Mononuclear cell (primary cell): ENCODE measurements at regions not wholly inside any gene's neighbourhood (a gene's known extent, or its start where the extent isn't known, plus 50 kb on each side); places are given as distances from the start of the nearest gene placed in this dataset.

Experiments
- H3K27me3 ChIP-seq: 2 replicates; pipeline ENCODE4 v1.6.0; 2011; ENCODE audit warnings: low read length, control low read depth; ENCODE audit not compliant: insufficient read depth
- H3K4me1 ChIP-seq: 2 replicates; pipeline ENCODE4 v1.5.1; 2011; ENCODE audit warnings: mild to moderate bottlenecking, low read length, control low read depth; ENCODE audit not compliant: insufficient read depth
- H3K4me3 ChIP-seq: 2 replicates; pipeline ENCODE4 v1.5.1; 2011; ENCODE audit warnings: mild to moderate bottlenecking, low read length, moderate library complexity
- H3K9me3 ChIP-seq: 2 replicates; pipeline ENCODE4 v1.5.1; 2011; ENCODE audit warnings: low read depth, mild to moderate bottlenecking, control low read depth, low read length

DNA sequence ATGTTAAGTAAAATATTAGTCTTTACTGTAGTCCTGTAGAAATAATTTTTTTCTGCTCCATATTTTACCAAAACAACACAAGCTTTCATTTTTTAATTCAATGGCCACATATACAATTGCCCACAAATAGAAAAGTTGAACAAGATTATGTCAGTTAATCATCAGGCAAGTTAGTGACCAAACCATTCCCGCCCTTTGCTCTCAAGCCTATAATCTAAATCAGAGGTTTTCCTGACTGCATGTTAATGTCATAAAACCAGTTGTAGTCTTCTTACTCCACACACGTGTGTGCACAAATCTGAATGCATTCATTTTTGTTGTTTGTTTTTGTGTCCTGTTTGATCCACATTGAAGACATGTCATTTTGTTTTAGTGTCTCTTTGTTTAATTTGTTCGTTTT lies 1357.7 kb upstream of the GJE1 start:
- H3K9me3 ChIP-seq = no peaks in the 10 kb centered on the region
- H3K4me1 ChIP-seq = no peaks in the 10 kb centered on the region
- H3K4me3 ChIP-seq = no peak overlapping the region
- no peaks in the 10 kb centered on the region for H3K27me3 ChIP-seq

DNA sequence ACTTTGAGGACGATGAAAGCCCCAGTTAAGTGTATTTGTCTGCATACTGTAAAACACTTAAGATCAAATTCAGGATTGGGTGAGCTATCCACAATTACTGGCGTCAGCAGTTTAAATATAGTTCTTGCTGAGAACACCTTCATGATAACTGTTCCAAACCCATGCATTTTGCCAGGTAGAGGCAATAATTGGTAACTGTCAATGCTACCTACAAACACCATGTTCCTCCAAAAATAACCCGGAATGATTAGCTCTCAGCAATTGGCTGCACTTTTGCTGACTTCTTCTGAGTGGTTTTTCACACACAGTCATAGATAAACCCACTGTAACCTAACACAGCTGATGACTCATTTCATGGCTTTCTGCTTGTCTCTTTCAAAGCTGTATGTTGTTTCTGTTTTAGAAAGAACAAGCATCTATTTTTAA lies 1358.6 kb upstream of the GJE1 start:
- H3K4me3 ChIP-seq = no peak overlapping the region
- H3K27me3 ChIP-seq = no peaks in the 10 kb centered on the region
- no peaks in the 10 kb centered on the region for H3K4me1 ChIP-seq
- H3K9me3 ChIP-seq = no peaks in the 10 kb centered on the region

DNA sequence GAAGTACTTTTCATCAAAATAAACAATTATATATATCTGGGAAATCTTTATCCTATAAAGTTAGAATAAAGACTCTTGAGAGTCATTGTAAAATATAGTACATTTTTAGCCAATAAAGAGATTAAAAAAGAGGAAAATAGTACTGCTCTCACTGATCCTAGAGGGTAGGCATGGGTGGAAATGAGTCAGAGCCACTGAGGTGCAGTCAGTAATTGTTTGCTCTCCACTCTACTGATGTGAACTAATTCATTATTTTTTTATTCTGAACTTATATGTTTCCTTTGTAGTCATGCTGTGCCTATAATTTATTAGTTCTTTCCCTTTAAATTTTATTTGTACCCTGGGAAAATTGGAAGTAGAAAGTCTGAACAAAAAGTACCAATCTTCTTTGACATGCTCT lies 1359.4 kb upstream of the GJE1 start:
- H3K4me1 ChIP-seq = no peaks in the 10 kb centered on the region
- no peak overlapping the region for H3K4me3 ChIP-seq
- peaks cover 1% of the 10 kb centered on the region for H3K9me3 ChIP-seq
- no peaks in the 10 kb centered on the region for H3K27me3 ChIP-seq

DNA sequence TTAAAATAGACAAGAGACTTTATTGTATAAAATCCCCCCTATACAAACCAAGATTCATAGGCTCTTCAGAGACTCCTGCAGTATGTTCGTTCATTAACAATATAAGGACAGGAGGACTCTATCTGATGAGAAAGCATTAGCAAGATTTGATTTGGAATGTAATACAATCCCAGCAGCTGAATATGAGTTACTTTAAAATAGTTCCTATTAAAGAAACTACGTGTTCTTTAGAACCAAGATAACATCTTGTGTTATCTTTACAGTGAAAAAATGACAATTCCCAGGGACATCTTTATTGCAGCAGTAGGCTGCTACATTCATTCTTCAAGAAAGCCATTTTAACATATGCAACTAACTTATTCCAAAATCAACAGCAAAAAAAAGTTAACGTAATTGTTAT lies 1360.1 kb upstream of the GJE1 start:
- H3K4me1 ChIP-seq = no peaks in the 10 kb centered on the region
- no peaks in the 10 kb centered on the region for H3K27me3 ChIP-seq
- H3K4me3 ChIP-seq = no peak overlapping the region
- peaks cover 6% of the 10 kb centered on the region for H3K9me3 ChIP-seq

DNA sequence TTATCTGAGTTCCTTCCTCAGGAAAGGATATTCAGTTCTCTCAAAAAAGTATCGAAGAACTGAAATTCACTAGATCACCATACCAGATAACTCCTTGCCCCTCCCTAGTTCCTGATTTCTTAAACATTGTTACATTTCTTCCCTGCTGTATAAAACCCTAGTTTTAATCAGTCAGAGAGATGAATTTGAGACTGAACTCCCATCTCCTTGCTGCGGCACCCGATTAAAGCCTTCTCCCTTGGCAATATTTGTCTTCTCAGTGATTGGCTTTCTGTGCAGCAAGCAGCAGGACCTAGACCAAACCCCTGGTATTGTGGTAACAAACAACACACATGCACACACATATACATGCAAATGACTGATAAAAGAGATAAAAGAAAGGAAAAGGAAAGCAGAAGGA lies 1364.6 kb upstream of the GJE1 start:
- Histone ChIP-seq H3K4me1 (no peaks in the 10 kb centered on the region), H3K4me3 (no peak overlapping the region), H3K27me3 (no peaks in the 10 kb centered on the region), H3K9me3 (peaks cover 6% of the 10 kb centered on the region)

DNA sequence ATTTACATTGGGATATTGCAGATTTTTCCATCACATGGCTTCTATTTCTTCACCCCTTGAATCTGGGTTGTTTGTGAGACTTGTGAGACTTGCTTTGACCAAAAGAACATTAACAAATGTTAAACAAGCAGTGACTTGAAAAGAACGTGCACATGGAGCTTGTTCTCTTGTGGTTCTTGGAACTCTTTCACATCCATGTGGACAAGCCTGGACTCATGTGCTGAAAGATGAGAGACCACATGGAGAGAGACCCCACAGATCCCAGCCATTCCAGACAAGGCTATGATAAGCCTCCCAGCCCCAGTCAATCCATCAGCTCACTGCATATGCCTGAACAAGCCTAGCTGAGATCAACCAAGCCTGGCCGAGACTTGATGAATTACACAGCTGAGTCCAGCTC lies 1365.7 kb upstream of the GJE1 start:
- no peak overlapping the region for H3K4me3 ChIP-seq
- H3K27me3 ChIP-seq = no peaks in the 10 kb centered on the region
- H3K4me1 ChIP-seq = no peaks in the 10 kb centered on the region

DNA sequence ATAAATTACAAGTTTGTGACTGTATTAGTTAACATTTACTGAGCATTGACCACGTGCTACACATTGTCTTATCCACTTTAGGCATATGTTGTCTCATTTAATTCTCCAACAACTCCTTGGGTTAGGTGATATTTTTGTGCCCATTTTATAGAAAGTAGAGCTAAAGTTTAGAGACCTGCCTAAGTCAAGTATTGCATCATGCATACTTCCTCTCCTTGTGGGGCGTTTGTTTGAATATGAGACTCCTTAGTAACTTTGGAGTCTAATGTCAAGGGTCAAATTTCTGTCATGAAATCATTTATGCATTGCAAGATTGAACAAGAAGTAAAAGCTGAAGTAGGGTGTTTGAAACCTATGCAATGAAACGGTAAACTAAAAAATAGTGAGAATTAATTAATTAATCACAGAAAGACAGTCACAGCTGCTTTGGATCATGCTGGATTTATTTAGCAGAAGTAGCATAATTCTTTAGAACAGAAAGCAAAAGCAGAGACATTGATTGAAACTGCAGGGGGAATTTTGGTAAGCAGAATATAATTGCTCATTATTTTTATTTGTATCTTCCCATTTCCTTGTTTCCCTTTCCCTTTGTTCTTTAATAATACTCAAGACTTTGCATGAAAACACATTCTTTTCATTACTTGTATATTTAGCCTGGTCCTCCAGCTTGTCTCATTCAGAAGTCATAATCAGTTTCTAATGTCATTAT lies 1374.4 kb upstream of the GJE1 start:
- H3K27me3 ChIP-seq = no peaks in the 10 kb centered on the region
- no peak overlapping the region for H3K4me3 ChIP-seq
- H3K4me1 ChIP-seq = no peaks in the 10 kb centered on the region
- no peaks in the 10 kb centered on the region for H3K9me3 ChIP-seq

More for the DNA sequence above, 1365.7 kb upstream of the GJE1 start:
- peaks cover 6% of the 10 kb centered on the region for H3K9me3 ChIP-seq

DNA sequence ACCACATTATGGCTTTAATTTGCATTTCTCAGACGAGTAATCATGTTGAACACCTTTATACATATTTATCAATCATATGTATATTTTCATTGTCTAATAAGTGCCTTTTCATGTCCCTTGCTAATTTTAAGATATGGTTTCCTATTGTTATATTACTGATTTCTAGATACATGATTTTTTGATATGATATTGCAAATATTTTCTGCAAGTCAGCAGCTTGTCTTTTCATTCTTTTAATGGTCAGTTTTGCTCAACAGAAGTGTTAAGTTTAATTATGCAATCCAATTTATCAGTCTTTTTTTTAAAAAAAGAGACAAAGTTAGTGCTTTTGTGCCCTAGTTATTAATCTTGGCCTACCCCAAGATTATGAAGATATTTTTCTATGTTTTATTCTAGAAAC lies 1377.8 kb upstream of the CITED2 start:
- H3K4me1 ChIP-seq = no peaks in the 10 kb centered on the region
- no peaks in the 10 kb centered on the region for H3K9me3 ChIP-seq
- H3K27me3 ChIP-seq = no peaks in the 10 kb centered on the region
- no peak overlapping the region for H3K4me3 ChIP-seq

DNA sequence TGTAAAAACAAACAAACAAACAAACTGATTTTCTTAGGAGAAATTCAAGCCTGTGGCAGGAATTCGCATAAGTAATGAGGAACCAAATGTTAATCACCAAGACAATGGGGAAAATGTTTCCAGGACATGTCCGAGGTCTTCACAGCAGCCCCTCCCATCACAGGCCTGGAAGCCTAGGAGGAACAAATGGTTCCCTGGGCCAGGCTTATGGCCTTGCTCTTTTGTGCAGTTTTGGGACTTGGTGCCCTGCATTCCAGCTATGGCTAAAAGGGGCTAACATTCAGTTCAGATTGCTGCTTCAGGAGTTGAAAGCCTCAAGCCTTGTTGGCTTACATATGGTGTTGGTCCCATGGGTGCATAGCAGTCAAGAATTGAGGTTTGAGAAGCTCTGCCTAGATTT lies 1372.7 kb upstream of the CITED2 start:
- no peak overlapping the region for H3K4me3 ChIP-seq
- H3K9me3 ChIP-seq = no peaks in the 10 kb centered on the region
- no peaks in the 10 kb centered on the region for H3K4me1 ChIP-seq
- no peaks in the 10 kb centered on the region for H3K27me3 ChIP-seq

DNA sequence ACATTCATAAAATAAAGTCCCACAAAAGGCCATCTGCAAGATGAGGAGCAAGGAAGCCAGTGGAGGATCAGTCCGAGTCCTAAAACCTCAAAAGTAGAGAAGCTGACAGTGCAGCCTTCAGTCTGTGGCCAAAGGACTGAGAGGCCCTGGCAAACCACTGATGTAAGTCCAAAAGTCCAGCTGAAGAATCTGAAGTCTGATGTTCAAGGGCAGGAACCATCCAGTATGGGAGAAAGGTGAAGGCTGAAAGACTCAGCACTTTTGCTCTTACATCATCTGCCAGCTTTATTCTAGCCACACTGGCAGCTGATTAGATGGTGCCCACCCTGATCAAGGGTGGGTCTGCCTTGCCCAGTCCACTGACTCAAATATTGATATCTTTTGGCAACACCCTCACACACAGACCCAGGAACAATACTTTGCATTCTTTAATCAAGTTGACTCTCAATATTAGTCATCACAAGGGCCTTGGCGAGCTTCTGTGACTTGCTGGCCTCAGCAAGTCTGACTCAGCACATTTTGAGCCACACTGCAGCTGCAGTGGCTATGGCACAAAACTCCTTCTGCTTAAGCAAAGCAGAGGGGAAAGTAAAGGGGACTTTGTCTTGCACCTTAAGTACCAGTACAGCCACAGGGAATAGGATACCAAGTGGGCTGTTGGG lies 1370.3 kb upstream of the CITED2 start:
- Histone ChIP-seq H3K4me1 (no peaks in the 10 kb centered on the region), H3K9me3 (no peaks in the 10 kb centered on the region), H3K4me3 (no peak overlapping the region), H3K27me3 (no peaks in the 10 kb centered on the region)

DNA sequence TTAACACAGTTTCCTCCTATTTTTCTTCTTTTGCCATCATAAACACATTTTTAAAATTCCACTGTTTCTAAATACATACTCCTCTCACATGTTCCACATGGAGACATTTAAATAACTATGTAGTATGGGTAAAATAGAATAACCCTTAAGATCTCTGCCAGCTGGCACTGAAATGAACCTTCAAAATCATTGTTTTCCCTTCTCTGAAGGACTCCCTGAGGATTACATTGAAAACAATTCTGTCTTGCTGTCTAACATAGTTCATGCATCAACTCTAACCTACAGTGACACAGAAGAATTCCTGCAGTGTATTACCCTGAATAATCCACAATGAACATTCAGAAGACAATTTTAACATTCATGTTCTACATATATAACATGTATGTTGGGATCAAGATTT lies 1361.8 kb upstream of the CITED2 start:
- no peaks in the 10 kb centered on the region for H3K9me3 ChIP-seq

DNA sequence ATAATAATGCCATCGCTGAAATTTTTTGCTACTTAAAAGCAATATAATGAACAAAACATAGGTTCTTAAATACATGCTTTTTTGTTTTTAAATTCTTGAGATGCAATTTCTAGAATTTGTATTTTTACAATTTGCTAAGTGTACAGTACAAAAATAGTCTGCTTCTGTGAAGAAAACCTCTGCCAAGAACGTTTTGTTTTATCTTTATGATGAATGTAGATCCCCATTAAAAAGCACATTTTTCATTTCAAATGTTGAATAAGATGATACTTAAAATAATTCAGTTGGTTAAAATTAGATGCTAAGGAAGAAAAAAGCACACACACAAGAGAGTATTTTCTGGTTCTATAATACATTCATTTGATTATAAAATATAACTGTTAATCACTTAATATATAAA lies 1358.5 kb upstream of the CITED2 start:
- H3K9me3 ChIP-seq = no peaks in the 10 kb centered on the region
- H3K4me1 ChIP-seq = no peaks in the 10 kb centered on the region
- no peaks in the 10 kb centered on the region for H3K27me3 ChIP-seq
- no peak overlapping the region for H3K4me3 ChIP-seq

More for the DNA sequence above, 1361.8 kb upstream of the CITED2 start:
- Histone ChIP-seq H3K4me3 (no peak overlapping the region), H3K4me1 (no peaks in the 10 kb centered on the region), H3K27me3 (no peaks in the 10 kb centered on the region)

DNA sequence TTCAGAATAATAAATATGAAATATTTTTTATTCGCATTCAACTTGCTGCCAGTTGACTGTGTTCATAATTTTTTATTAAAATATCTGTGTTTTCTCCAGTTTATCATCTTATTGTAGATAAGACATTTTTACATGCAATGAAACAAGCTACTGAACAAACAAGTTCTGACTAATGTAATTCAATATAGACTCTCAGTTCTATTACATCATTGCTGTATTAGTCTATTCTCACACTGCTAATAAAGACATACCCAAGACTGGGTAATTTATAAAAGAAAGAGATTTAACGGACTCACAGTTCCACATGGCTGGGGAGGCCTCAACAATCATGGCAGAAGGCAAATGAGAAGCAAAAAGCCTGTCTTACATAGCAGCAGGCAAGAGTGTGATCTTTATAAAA lies 1357.7 kb upstream of the CITED2 start:
- no peaks in the 10 kb centered on the region for H3K27me3 ChIP-seq
- no peak overlapping the region for H3K4me3 ChIP-seq
- no peaks in the 10 kb centered on the region for H3K9me3 ChIP-seq
- H3K4me1 ChIP-seq = no peaks in the 10 kb centered on the region

DNA sequence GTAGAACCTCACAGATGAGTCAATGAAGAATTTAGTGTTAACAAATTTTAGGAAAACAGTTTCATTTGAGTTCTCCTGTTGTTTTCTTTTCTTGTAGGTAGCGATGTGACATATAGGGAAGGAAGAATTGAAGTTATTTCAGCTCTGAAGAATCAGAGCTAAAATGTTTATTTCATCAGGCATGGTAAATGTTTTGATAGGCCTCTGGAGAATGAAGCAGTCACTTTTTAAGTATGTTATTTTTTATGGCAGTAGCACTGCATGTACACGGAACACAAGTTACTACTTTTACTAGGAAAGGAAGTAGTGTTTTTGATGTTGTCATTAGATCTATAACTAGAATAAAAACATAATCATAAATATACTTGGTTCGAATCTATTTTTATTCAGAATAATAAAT lies 1357.3 kb upstream of the CITED2 start:
- H3K4me1 ChIP-seq = no peaks in the 10 kb centered on the region
- H3K9me3 ChIP-seq = no peaks in the 10 kb centered on the region
- H3K4me3 ChIP-seq = no peak overlapping the region
- H3K27me3 ChIP-seq = no peaks in the 10 kb centered on the region

DNA sequence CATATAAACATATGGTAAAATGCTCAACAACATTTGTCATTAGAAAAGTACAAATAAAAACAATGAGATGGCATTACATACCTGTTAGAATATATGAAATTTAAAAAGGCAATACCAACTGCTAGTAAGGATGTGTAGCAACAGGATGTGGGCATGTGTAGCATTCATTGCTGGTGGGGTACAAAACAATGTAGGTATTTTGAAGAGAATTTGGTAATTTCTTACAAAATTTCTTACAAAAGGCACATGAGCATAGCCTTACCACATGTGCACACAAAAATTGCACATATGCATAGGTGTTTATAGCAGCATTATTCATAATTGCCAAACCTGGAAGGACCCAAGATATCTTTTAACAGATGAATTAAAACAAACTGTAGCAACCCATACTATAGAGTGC lies 1355.1 kb upstream of the CITED2 start:
- Histone ChIP-seq H3K4me1 (no peaks in the 10 kb centered on the region), H3K9me3 (no peaks in the 10 kb centered on the region), H3K4me3 (no peak overlapping the region), H3K27me3 (no peaks in the 10 kb centered on the region)

DNA sequence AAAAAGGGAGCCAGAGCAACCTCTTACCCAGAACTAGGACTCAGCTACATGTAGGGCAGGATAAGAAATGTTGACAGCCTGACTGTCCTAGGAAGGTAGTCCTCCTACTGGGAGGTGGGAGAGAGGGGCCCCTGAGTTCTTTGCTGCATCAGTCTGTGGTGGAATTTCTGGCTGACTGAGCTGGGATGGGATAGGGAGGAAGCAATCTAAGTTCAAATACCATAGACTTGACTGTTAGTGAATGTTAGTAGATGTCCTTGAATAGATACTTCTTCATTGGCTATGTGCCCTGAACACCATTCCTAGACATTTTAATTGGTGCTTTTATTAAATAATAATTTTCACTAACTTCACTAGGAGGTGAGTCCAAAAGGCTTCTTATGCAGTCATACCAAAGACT lies 1343.6 kb upstream of the CITED2 start:
- Histone ChIP-seq H3K27me3 (no peaks in the 10 kb centered on the region), H3K4me1 (no peaks in the 10 kb centered on the region)

More for the DNA sequence above, 1343.6 kb upstream of the CITED2 start:
- Histone ChIP-seq H3K9me3 (peaks cover 9% of the 10 kb centered on the region), H3K4me3 (no peak overlapping the region)
